ENCODE measurements at regions not wholly inside any gene's neighbourhood (a gene's known extent, or its start where the extent isn't known, plus 50 kb on each side); places are given as distances from the start of the nearest gene placed in this dataset.
"Not testable (repeated sequence)": the region's sequence is repeated elsewhere in the genome, so short reads cannot be mapped to it uniquely, and the experiment has no call there.

DNA sequence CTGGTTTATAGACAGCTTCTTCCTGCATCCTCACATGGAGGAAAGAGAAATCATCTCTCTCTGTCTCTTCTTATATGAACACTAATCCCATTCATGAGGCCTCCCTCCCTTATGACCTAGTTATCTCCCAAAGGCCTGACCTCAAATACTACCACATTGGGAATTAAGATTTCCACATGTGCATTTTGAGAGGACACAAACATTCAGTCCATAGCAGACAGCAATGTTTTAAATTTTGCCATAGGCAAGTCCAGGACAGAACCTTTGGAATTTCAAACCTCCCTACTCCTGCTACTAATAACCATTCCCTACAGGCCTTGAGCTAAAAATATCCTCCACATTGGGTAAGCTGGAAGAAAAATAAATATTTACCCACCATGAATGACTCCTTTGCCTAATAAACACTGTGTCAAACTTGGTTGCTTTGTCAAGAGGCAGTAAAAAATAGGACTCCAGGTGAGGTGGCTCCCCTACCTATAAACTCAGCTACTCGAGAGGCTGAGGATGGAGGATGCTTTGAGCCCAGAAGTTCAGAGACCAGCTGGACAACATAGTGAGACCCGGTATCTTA is 113.7 kb downstream of the ZNF281 start:
- no peak for TF ChIP-seq HDGF (IDR thresholded peaks at IDR 0.05; ENCODE audit: borderline replicate concordance)
- no peak for TF ChIP-seq FOXM1 (IDR thresholded peaks at IDR 0.05; ENCODE audit: borderline replicate concordance)
- TF ChIP-seq SP1 (IDR thresholded peaks at IDR 0.05) = no peak
- no peak for TF ChIP-seq ELF4 (IDR thresholded peaks at IDR 0.05)
- TF ChIP-seq SUZ12 (IDR thresholded peaks at IDR 0.05) = no peak
- TF ChIP-seq BHLHE40 (IDR thresholded peaks at IDR 0.05; ENCODE audit: borderline replicate concordance) = no peak
- TF ChIP-seq FOXK2 (IDR thresholded peaks at IDR 0.05) = no peak
- no peak for TF ChIP-seq ZNF384 (IDR thresholded peaks at IDR 0.05)
- TF ChIP-seq ARNT (IDR thresholded peaks at IDR 0.05) = no peak
- no peak for TF ChIP-seq L3MBTL2 (conservative IDR thresholded peaks at IDR 0.05)
- no peak for TF ChIP-seq FOXA1 (IDR thresholded peaks at IDR 0.05)
- TF ChIP-seq TARDBP (IDR thresholded peaks at IDR 0.05) = no peak
- TF ChIP-seq, protein P1, sequence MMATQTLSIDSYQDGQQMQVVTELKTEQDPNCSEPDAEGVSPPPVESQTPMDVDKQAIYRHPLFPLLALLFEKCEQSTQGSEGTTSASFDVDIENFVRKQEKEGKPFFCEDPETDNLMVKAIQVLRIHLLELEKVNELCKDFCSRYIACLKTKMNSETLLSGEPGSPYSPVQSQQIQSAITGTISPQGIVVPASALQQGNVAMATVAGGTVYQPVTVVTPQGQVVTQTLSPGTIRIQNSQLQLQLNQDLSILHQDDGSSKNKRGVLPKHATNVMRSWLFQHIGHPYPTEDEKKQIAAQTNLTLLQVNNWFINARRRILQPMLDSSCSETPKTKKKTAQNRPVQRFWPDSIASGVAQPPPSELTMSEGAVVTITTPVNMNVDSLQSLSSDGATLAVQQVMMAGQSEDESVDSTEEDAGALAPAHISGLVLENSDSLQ (IDR thresholded peaks at IDR 0.05) = no peak
- no peak for TF ChIP-seq LEF1 (IDR thresholded peaks at IDR 0.05; ENCODE audit: borderline replicate concordance)
- no peak for TF ChIP-seq NFRKB (IDR thresholded peaks at IDR 0.05)
- TF ChIP-seq CTBP1 (IDR thresholded peaks at IDR 0.05; ENCODE audit: borderline replicate concordance) = no peak
- DNase-seq (ENCODE audit: extremely low spot score) = no peak
- ChIA-PET POLR2A (no interaction called here), CTCF (no interaction called here)

DNA sequence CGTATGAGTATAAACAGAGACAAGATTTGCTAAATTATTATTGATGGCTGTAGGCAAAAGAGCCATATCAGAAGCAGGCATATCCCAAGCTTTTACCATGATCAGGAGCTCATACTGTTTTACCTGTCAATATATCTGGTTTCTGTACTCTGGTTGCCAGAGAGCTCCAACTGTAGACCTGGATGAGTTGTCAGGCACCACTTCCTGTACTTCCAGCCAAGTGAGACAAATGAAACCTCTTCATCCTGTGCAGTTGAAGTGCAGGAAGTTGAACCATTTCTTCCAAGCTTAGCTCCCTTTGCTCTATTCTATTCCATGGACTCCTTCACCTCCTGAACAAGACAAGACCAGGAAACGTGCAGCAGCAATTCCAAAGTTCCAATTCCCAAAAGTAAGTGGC is 115.6 kb downstream of the ZNF281 start:
- POLR2A ChIA-PET = no interaction called here
- CTCF ChIA-PET = interaction anchor here (1.1 kb wide), 1 partner anchor 11 kb away, joined by 6 read pairs; no protein-coding TSS in a partner anchor
- DNase-seq (ENCODE audit: extremely low spot score) = no peak
- no peak for TF ChIP-seq HDGF (IDR thresholded peaks at IDR 0.05; ENCODE audit: borderline replicate concordance)
- TF ChIP-seq ARNT (IDR thresholded peaks at IDR 0.05) = no peak
- no peak for TF ChIP-seq FOXA1 (IDR thresholded peaks at IDR 0.05)
- TF ChIP-seq LEF1 (IDR thresholded peaks at IDR 0.05; ENCODE audit: borderline replicate concordance) = no peak
- TF ChIP-seq TARDBP (IDR thresholded peaks at IDR 0.05) = no peak
- TF ChIP-seq ELF4 (IDR thresholded peaks at IDR 0.05) = no peak
- TF ChIP-seq, protein P1 (IDR thresholded peaks at IDR 0.05) = no peak
- TF ChIP-seq BHLHE40 (IDR thresholded peaks at IDR 0.05; ENCODE audit: borderline replicate concordance) = no peak
- no peak for TF ChIP-seq CTBP1 (IDR thresholded peaks at IDR 0.05; ENCODE audit: borderline replicate concordance)
- TF ChIP-seq NFRKB (IDR thresholded peaks at IDR 0.05) = no peak
- TF ChIP-seq FOXM1 (IDR thresholded peaks at IDR 0.05; ENCODE audit: borderline replicate concordance) = no peak
- no peak for TF ChIP-seq FOXK2 (IDR thresholded peaks at IDR 0.05)
- no peak for TF ChIP-seq L3MBTL2 (conservative IDR thresholded peaks at IDR 0.05)
- no peak for TF ChIP-seq SP1 (IDR thresholded peaks at IDR 0.05)

GRCh38 chr1:200292699-200293098 is 117.1 kb downstream of the ZNF281 start:
- CTCF ChIA-PET = no interaction called here
- TF ChIP-seq BHLHE40 (IDR thresholded peaks at IDR 0.05; ENCODE audit: borderline replicate concordance) = no peak
- no peak for TF ChIP-seq L3MBTL2 (conservative IDR thresholded peaks at IDR 0.05)
- no peak for TF ChIP-seq NFRKB (IDR thresholded peaks at IDR 0.05)
- no peak for TF ChIP-seq ARNT (IDR thresholded peaks at IDR 0.05)
- no peak for TF ChIP-seq TARDBP (IDR thresholded peaks at IDR 0.05)
- TF ChIP-seq HDGF (IDR thresholded peaks at IDR 0.05; ENCODE audit: borderline replicate concordance) = no peak
- no peak for TF ChIP-seq FOXA1 (IDR thresholded peaks at IDR 0.05)
- DNase-seq (ENCODE audit: extremely low spot score) = no peak
- POLR2A ChIA-PET = no interaction called here

- TF ChIP-seq L3MBTL2 (conservative IDR thresholded peaks at IDR 0.05) (no peak), ARNT (IDR thresholded peaks at IDR 0.05) (no peak), FOXA1 (IDR thresholded peaks at IDR 0.05) (no peak), FOXM1 (IDR thresholded peaks at IDR 0.05; ENCODE audit: borderline replicate concordance) (no peak), TARDBP (IDR thresholded peaks at IDR 0.05) (no peak), CTBP1 (IDR thresholded peaks at IDR 0.05; ENCODE audit: borderline replicate concordance) (no peak)
- POLR2A ChIA-PET = no interaction called here
- CTCF ChIA-PET = interaction anchor here (0.6 to 1.3 kb wide), 2 partner anchors 12 to 41 kb away, joined by 5 to 9 read pairs; no protein-coding TSS in a partner anchor
- DNase-seq (ENCODE audit: extremely low spot score) = no peak
Observed at GRCh38 chr1:200291106-200291505, 118.7 kb downstream of the ZNF281 start.

GRCh38 chr1:200290010-200290685 is 119.7 kb downstream of the ZNF281 start:
- TF ChIP-seq, protein P1 (IDR thresholded peaks at IDR 0.05) = no peak
- no peak for TF ChIP-seq ZNF384 (IDR thresholded peaks at IDR 0.05)
- no peak for TF ChIP-seq HDGF (IDR thresholded peaks at IDR 0.05; ENCODE audit: borderline replicate concordance)
- TF ChIP-seq FOXK2 (IDR thresholded peaks at IDR 0.05) = no peak
- TF ChIP-seq BHLHE40 (IDR thresholded peaks at IDR 0.05; ENCODE audit: borderline replicate concordance) = no peak
- TF ChIP-seq FOXA1 (IDR thresholded peaks at IDR 0.05) = no peak
- TF ChIP-seq SP1 (IDR thresholded peaks at IDR 0.05) = no peak
- no peak for TF ChIP-seq L3MBTL2 (conservative IDR thresholded peaks at IDR 0.05)
- no peak for TF ChIP-seq CTBP1 (IDR thresholded peaks at IDR 0.05; ENCODE audit: borderline replicate concordance)
- no peak for TF ChIP-seq NFRKB (IDR thresholded peaks at IDR 0.05)
- no peak for TF ChIP-seq LEF1 (IDR thresholded peaks at IDR 0.05; ENCODE audit: borderline replicate concordance)
- peak; percentile 55 for DNase-seq (ENCODE audit: extremely low spot score)
- CTCF ChIA-PET = interaction anchor here (0.6 to 1.3 kb wide), 3 partner anchors 10 to 97 kb away, joined by 3 to 6 read pairs (median 5); no protein-coding TSS in a partner anchor
- POLR2A ChIA-PET = no interaction called here

DNA sequence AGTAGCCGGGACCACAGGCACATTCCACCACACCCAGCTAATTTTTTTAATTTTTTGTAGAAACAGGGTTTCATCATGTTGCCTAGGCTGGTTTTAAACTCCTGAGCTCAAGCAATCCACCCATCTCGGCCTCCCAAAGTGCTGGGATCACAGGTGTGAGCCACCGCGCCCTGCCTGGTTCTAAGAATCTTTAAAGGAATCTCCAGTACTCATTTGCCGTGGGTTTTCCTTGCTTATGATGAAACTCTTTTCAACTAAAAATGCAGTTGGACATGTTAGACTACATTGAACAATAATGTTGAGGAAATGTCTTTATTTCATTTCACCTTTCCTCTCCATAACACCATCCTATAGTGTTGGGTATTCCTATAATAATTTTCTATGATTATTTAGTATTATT is 121.6 kb downstream of the ZNF281 start:
- ChIA-PET POLR2A (no interaction called here), CTCF (no interaction called here)
- TF ChIP-seq BHLHE40 (IDR thresholded peaks at IDR 0.05; ENCODE audit: borderline replicate concordance) = no peak
- no peak for TF ChIP-seq NFRKB (IDR thresholded peaks at IDR 0.05)
- no peak for TF ChIP-seq TARDBP (IDR thresholded peaks at IDR 0.05)
- TF ChIP-seq FOXM1 (IDR thresholded peaks at IDR 0.05; ENCODE audit: borderline replicate concordance) = no peak
- TF ChIP-seq HDGF (IDR thresholded peaks at IDR 0.05; ENCODE audit: borderline replicate concordance) = no peak
- no peak for TF ChIP-seq FOXA1 (IDR thresholded peaks at IDR 0.05)
- TF ChIP-seq SUZ12 (IDR thresholded peaks at IDR 0.05) = no peak
- no peak for TF ChIP-seq SP1 (IDR thresholded peaks at IDR 0.05)
- no peak for TF ChIP-seq CTBP1 (IDR thresholded peaks at IDR 0.05; ENCODE audit: borderline replicate concordance)
- TF ChIP-seq ZNF384 (IDR thresholded peaks at IDR 0.05) = no peak
- no peak for TF ChIP-seq ARNT (IDR thresholded peaks at IDR 0.05)
- TF ChIP-seq FOXK2 (IDR thresholded peaks at IDR 0.05) = no peak
- TF ChIP-seq LEF1 (IDR thresholded peaks at IDR 0.05; ENCODE audit: borderline replicate concordance) = no peak

DNA sequence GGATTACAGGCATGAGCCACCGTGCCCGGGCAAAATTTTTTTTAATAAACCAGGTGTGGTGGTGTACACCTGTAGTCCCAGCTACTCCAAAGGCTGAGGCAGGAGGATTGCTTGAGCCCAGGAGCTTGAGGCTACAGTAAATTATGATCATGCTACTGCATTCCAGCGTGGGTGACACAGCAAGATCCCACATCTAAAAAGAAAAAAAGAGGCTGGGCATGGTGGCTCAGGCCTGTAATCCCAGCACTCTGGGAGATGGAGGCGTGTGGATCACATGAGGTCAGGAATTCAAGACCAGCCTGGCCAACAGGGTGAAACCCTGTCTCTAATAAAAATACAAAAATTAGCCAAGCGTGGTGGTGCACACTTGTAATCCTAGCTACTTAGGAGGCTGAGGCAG is 125.6 kb downstream of the ZNF281 start:
- POLR2A ChIA-PET = not testable (repeated sequence)

More for the DNA sequence above, 121.6 kb downstream of the ZNF281 start:
- no peak for DNase-seq (ENCODE audit: extremely low spot score)

More for the DNA sequence above, 125.6 kb downstream of the ZNF281 start:
- CTCF ChIA-PET = interaction anchor here (1.1 kb wide), 1 partner anchor 10 kb away, joined by 6 read pairs; no protein-coding TSS in a partner anchor
- DNase-seq (ENCODE audit: extremely low spot score) = not testable (repeated sequence)

Measured in HEK293T (cell line).